MM.1S (cell line): ENCODE measurements at regions not wholly inside any gene's neighbourhood (a gene's known extent, or its start where the extent isn't known, plus 50 kb on each side); places are given as distances from the start of the nearest gene placed in this dataset.

Experiments used
- DNase-seq: peaks from one replicate; pipeline ENCODE4 v3.0.0-alpha.2; 2015
- H2AFZ ChIP-seq: fragments of 300-600 bp; sonication (generic); 2 replicates; pipeline ENCODE4 v1.6.0; 2016; ENCODE audit warnings: antibody characterized with exemption, low read length
- H3F3A ChIP-seq: fragments of 300-600 bp; sonication (generic); 2 replicates; pipeline ENCODE4 v1.6.1; 2016; ENCODE audit warnings: mild to moderate bottlenecking, antibody characterized with exemption, low read length, moderate library complexity, mixed read lengths; ENCODE audit not compliant: insufficient read depth
- H3K27ac ChIP-seq: fragments of 300-600 bp; sonication (generic); 2 replicates; pipeline ENCODE4 v1.5.1; 2016; ENCODE audit warnings: mild to moderate bottlenecking, low read length
- H3K27me3 ChIP-seq: fragments of 300-600 bp; sonication (generic); replicated peaks from 2 replicates; pipeline ENCODE4 v1.6.0; 2016; ENCODE audit warnings: low read length; ENCODE audit not compliant: insufficient read depth
- H3K36me3 ChIP-seq: fragments of 300-600 bp; sonication (generic); replicated peaks from 2 replicates; pipeline ENCODE4 v1.6.1; 2016; ENCODE audit warnings: mild to moderate bottlenecking, low read length, mixed read lengths; ENCODE audit not compliant: insufficient read depth
- H3K4me1 ChIP-seq: fragments of 300-600 bp; sonication (generic); 2 replicates; pipeline ENCODE4 v1.6.1; 2016; ENCODE audit warnings: low read length, mixed read lengths
- H3K4me2 ChIP-seq: fragments of 300-600 bp; sonication (generic); 2 replicates; pipeline ENCODE4 v1.6.0; 2016; ENCODE audit warnings: low read depth, low read length
- H3K4me3 ChIP-seq: fragments of 300-600 bp; sonication (generic); 2 replicates; pipeline ENCODE4 v1.5.1; 2016; ENCODE audit warnings: low read length, mixed read lengths
- H3K79me2 ChIP-seq: fragments of 300-600 bp; sonication (generic); 2 replicates; pipeline ENCODE4 v1.6.1; 2016; ENCODE audit warnings: mixed run types, low read length, mixed read lengths
- H3K9ac ChIP-seq: fragments of 300-600 bp; sonication (generic); 2 replicates; pipeline ENCODE4 v1.6.1; 2016; ENCODE audit warnings: low read length, mixed read lengths
- H3K9me2 ChIP-seq: fragments of 300-600 bp; sonication (generic); replicated peaks from 2 replicates; pipeline ENCODE4 v1.6.1; 2016; ENCODE audit warnings: mild to moderate bottlenecking, low read length, mixed read lengths; ENCODE audit not compliant: insufficient read depth
- H3K9me3 ChIP-seq: fragments of 300-600 bp; sonication (generic); replicated peaks from 2 replicates; pipeline ENCODE4 v1.6.1; 2016; ENCODE audit warnings: mild to moderate bottlenecking, low read length, mixed read lengths; ENCODE audit not compliant: insufficient read depth
- H4K20me1 ChIP-seq: fragments of 300-600 bp; sonication (generic); 2 replicates; pipeline ENCODE4 v1.6.1; 2016; ENCODE audit warnings: mild to moderate bottlenecking, low read length, moderate library complexity, mixed read lengths; ENCODE audit not compliant: insufficient read depth
- CTCF ChIP-seq: fragments of 300-600 bp; sonication (generic); IDR thresholded peaks from 2 replicates; pipeline ENCODE4 v1.5.1; 2016; ENCODE audit warnings: antibody characterized with exemption, low read length, mixed read lengths
- EZH2 ChIP-seq: fragments of 300-600 bp; sonication (generic); optimal IDR thresholded peaks from 2 replicates; pipeline ENCODE3; 2017; ENCODE audit warnings: low read depth, mild to moderate bottlenecking, antibody characterized with exemption, low read length, mixed read lengths
- EZH2phosphoT487 ChIP-seq: fragments of 300-600 bp; sonication (generic); IDR thresholded peaks from 2 replicates; pipeline ENCODE4 v1.6.1; 2018; ENCODE audit warnings: antibody characterized with exemption, low read length

GRCh38 chr6:167429353-167429752 is 104.5 kb downstream of the TTLL2 start:
- H3K27me3 ChIP-seq: no peaks in the 10 kb centered on the region
- no peaks in the 10 kb centered on the region for H3F3A ChIP-seq
- no peak overlapping the region for H2AFZ ChIP-seq
- no peak overlapping the region for H3K9ac ChIP-seq
- no peak overlapping the region for H3K4me3 ChIP-seq
- H4K20me1 ChIP-seq: no peaks in the 10 kb centered on the region
- no peaks in the 10 kb centered on the region for H3K36me3 ChIP-seq
- DNase-seq: no peak
- H3K9me3 ChIP-seq: no peaks in the 10 kb centered on the region
- H3K79me2 ChIP-seq: no peaks in the 10 kb centered on the region
- H3K9me2 ChIP-seq: no peaks in the 10 kb centered on the region
- TF ChIP-seq CTCF (no peak), EZH2 (no peak), EZH2phosphoT487 (no peak)
- no peak overlapping the region for H3K4me2 ChIP-seq
- no peaks in the 10 kb centered on the region for H3K4me1 ChIP-seq
- no peak overlapping the region for H3K27ac ChIP-seq

- H4K20me1 ChIP-seq: no peaks in the 10 kb centered on the region
- H3K4me2 ChIP-seq: no peak overlapping the region
- no peak overlapping the region for H3K27ac ChIP-seq
- H3F3A ChIP-seq: no peaks in the 10 kb centered on the region
- H3K36me3 ChIP-seq: no peaks in the 10 kb centered on the region
- no peaks in the 10 kb centered on the region for H3K9me2 ChIP-seq
- no peak overlapping the region for H3K9ac ChIP-seq
- no peaks in the 10 kb centered on the region for H3K79me2 ChIP-seq
- H2AFZ ChIP-seq: no peak overlapping the region
- H3K4me1 ChIP-seq: no peaks in the 10 kb centered on the region
- H3K27me3 ChIP-seq: no peaks in the 10 kb centered on the region
- no peak for DNase-seq
- no peaks in the 10 kb centered on the region for H3K9me3 ChIP-seq
- H3K4me3 ChIP-seq: no peak overlapping the region
- TF ChIP-seq EZH2: no peak
- TF ChIP-seq EZH2phosphoT487: no peak
- no peak for TF ChIP-seq CTCF
These were observed 110.4 kb downstream of the TTLL2 start for GRCh38 chr6:167435209-167435728.

DNA sequence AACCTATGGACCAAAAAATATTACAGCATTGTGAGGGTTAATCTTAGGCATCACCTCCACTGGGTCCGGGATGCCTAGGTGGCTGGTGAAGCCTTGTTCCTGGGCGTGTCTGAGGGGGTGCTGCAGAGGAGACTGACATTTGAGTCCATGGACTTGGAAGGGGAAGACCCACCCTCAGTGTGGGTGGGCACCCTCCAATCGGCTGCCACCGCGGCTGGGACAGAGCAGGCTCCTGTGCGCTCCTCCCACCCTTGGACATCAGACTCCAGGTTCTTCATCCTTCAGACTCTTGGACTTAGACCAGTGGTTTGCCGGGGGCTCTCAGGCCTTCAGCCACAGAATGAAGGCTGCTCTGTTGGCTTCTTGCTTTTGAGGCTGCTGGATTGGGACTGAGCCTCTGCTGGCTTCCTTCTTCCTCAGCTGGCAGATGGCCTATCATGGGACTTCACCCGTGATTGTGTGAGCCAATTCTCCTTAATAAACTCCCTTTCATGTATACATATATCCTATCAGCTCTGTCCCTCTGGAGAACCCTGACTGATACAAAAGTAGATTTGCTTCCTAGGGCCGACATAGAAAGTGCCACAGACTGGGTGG is 113.1 kb downstream of the TTLL2 start:
- Histone ChIP-seq H3K79me2 (no peaks in the 10 kb centered on the region), H3K27me3 (no peaks in the 10 kb centered on the region; the same call in 1 of the 2 replicates), H3K27ac (no peak overlapping the region), H3K4me3 (no peak overlapping the region), H3F3A (no peaks in the 10 kb centered on the region), H3K9ac (no peak overlapping the region), H3K9me3 (no peaks in the 10 kb centered on the region), H2AFZ (no peak overlapping the region), H4K20me1 (no peaks in the 10 kb centered on the region), H3K4me2 (no peak overlapping the region), H3K9me2 (no peaks in the 10 kb centered on the region), H3K36me3 (no peaks in the 10 kb centered on the region), H3K4me1 (no peaks in the 10 kb centered on the region)
- no peak for DNase-seq
- TF ChIP-seq EZH2phosphoT487: no peak
- TF ChIP-seq EZH2: no peak

DNA sequence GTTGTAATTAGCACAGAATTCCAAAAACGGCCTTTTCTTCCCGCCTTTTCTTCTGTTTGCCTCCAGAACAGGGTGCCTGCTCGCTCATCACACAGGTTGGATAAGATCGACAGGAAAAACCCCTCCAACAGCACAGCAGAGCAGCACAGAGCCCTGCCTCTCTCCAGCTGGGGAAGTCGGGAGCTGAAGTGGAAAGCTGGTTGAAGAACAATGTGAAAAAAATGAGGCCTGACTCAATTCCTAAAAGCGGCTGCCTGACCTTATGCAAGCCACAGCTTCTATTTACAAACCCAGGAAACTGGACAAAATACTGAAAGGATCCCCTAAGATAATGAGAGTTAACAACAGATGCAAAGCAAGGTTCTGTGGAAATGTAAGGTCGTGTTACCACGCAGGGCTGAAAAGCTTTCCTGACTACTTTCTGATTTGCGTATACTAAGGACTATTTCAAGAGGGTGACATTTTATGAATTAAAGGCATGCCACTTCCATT is 116.9 kb downstream of the TTLL2 start:
- DNase-seq: no peak
- H3K27me3 ChIP-seq: no peaks in the 10 kb centered on the region; the same call in 1 of the 2 replicates
- H3K79me2 ChIP-seq: no peaks in the 10 kb centered on the region
- no peak overlapping the region for H3K27ac ChIP-seq
- TF ChIP-seq EZH2phosphoT487: no peak
- no peak for TF ChIP-seq EZH2
- no peak for TF ChIP-seq CTCF
- no peaks in the 10 kb centered on the region for H3K9me2 ChIP-seq
- H3F3A ChIP-seq: no peaks in the 10 kb centered on the region
- no peaks in the 10 kb centered on the region for H4K20me1 ChIP-seq
- no peak overlapping the region for H3K9ac ChIP-seq
- H3K9me3 ChIP-seq: no peaks in the 10 kb centered on the region
- no peak overlapping the region for H2AFZ ChIP-seq
- H3K4me3 ChIP-seq: no peak overlapping the region
- H3K4me2 ChIP-seq: no peak overlapping the region
- H3K36me3 ChIP-seq: no peaks in the 10 kb centered on the region
- no peaks in the 10 kb centered on the region for H3K4me1 ChIP-seq
